Gastrocnemius medialis (tissue), 4 donors: ENCODE measurements at regions not wholly inside any gene's neighbourhood (a gene's known extent, or its start where the extent isn't known, plus 50 kb on each side); places are given as distances from the start of the nearest gene placed in this dataset.

Source experiments
- ATAC-seq, 2 donors: fragments of 150-250 bp; one replicate each; pipeline ENCODE4 v1.9.1; 2016
- DNase-seq, 2 donors: peaks; one replicate each; pipeline ENCODE4 v3.0.0-alpha.2; 2019
- H3K27ac ChIP-seq, 4 donors: fragments of 200-600 bp; sonication (generic); 1 replicate in 1 of 4; 2 replicates in 3 of 4; pipeline ENCODE4 v1.5.1; 2016 to 2018; ENCODE audit warnings: mild to moderate bottlenecking in 2 of 4, moderate library complexity in 1 of 4
- H3K27me3 ChIP-seq, 3 donors: fragments of 200-600 bp; sonication (generic) in 2 of 3; 1 replicate in 1 of 3; 2 replicates in 2 of 3; pipeline versions ENCODE4 v1.5.1 to v1.6.0; 2016 to 2019; ENCODE audit warnings: mild to moderate bottlenecking in 1 of 3, moderate library complexity in 1 of 3
- H3K36me3 ChIP-seq, 2 donors: fragments of 200-600 bp; sonication (generic) in 1 of 2; one replicate each; pipeline ENCODE4 v1.5.1; 2017 to 2018
- H3K4me1 ChIP-seq, 2 donors: fragments of 200-600 bp; sonication (generic) in 1 of 2; one replicate each; pipeline ENCODE4 v1.5.1; 2016 to 2017; ENCODE audit warnings: mild to moderate bottlenecking in 2 of 2
- H3K4me3 ChIP-seq, 4 donors: fragments of 200-600 bp; sonication (generic) in 3 of 4; 1 replicate in 1 of 4; 2 replicates in 3 of 4; pipeline ENCODE4 v1.5.1; 2016 to 2019; ENCODE audit warnings: mild to moderate bottlenecking in 2 of 4
- H3K9me3 ChIP-seq, 3 donors: fragments of 200-600 bp; sonication (generic) in 2 of 3; 1 replicate in 1 of 3; 2 replicates in 2 of 3; pipeline ENCODE4 v1.5.1; 2016 to 2019
- CTCF ChIP-seq, 5 experiments: fragments of 450-650 bp in 3 of 5; fragments of 200-600 bp in 2 of 5; sonication (generic) in 2 of 5; IDR thresholded peaks in 4 of 5; conservative IDR thresholded peaks in 1 of 5; 1 replicate in 4 of 5; 2 replicates in 1 of 5; pipeline ENCODE4 v1.5.1; 2016 to 2019; ENCODE audit warnings: antibody characterized with exemption in 5 of 5, mild to moderate bottlenecking in 3 of 5, moderate library complexity in 3 of 5
- POLR2A ChIP-seq, 2 donors: fragments of 450-650 bp; IDR thresholded peaks; one replicate each; pipeline ENCODE4 v1.6.1; 2017; ENCODE audit warnings: antibody characterized with exemption in 2 of 2, mild to moderate bottlenecking in 2 of 2, moderate library complexity in 2 of 2
- in situ Hi-C, 4 donors: fragments of 200-750 bp; cut with MboI; loops; one replicate each; pipeline versions ENCODE4 v1.15.0 to v1.8.0; 2017; ENCODE audit warnings: low sequenced_read_pairs in 4 of 4
- intact Hi-C: fragments of 100-400 bp; cut with DNase I; formaldehyde crosslinking; loops from one replicate; pipeline ENCODE4 v1.15.1; 2023; ENCODE audit warnings: low total_unique reads

- H3K9me3 ChIP-seq: no peaks in the 10 kb centered on the region
- no peaks in the 10 kb centered on the region for H3K27me3 ChIP-seq
- no peaks in the 10 kb centered on the region for H3K36me3 ChIP-seq
- TF ChIP-seq POLR2A (IDR thresholded peaks at IDR 0.05): no peak
- TF ChIP-seq CTCF (IDR thresholded peaks at IDR 0.05 in 4 of 5, conservative IDR thresholded peaks at IDR 0.05 in 1 of 5): no peak
- no peak for DNase-seq
- H3K4me1 ChIP-seq: no peaks in the 10 kb centered on the region
- no peak overlapping the region for H3K27ac ChIP-seq
- intact Hi-C loops (no loop called here), in situ Hi-C loops (no loop called here)
- H3K4me3 ChIP-seq: no peak overlapping the region
- ATAC-seq: no peak
Observed at GRCh38 chr15:47390208-47390765, 327.0 kb upstream of the SEMA6D start.

GRCh38 chr15:47394286-47394809 is 323.0 kb upstream of the SEMA6D start:
- in situ Hi-C loops: no loop called here

GRCh38 chr15:47395076-47395475 is 322.2 kb upstream of the SEMA6D start:
- no peaks in the 10 kb centered on the region for H3K27me3 ChIP-seq
- in situ Hi-C loops (no loop called here), intact Hi-C loops (no loop called here)
- DNase-seq: no peak
- H3K9me3 ChIP-seq: no peaks in the 10 kb centered on the region
- no peaks in the 10 kb centered on the region for H3K4me1 ChIP-seq
- TF ChIP-seq POLR2A (IDR thresholded peaks at IDR 0.05): no peak
- no peak for TF ChIP-seq CTCF (IDR thresholded peaks at IDR 0.05 in 4 of 5, conservative IDR thresholded peaks at IDR 0.05 in 1 of 5)
- no peaks in the 10 kb centered on the region for H3K36me3 ChIP-seq
- no peak for ATAC-seq
- H3K27ac ChIP-seq: no peak overlapping the region
- H3K4me3 ChIP-seq: no peak overlapping the region

More at GRCh38 chr15:47394286-47394809, 323.0 kb upstream of the SEMA6D start:
- DNase-seq (no peak), ATAC-seq (no peak)
- Histone ChIP-seq H3K27me3 (no peaks in the 10 kb centered on the region), H3K36me3 (no peaks in the 10 kb centered on the region), H3K4me1 (no peaks in the 10 kb centered on the region), H3K4me3 (no peak overlapping the region), H3K9me3 (no peaks in the 10 kb centered on the region), H3K27ac (no peak overlapping the region)
- intact Hi-C loops: no loop called here
- no peak for TF ChIP-seq CTCF (IDR thresholded peaks at IDR 0.05 in 4 of 5, conservative IDR thresholded peaks at IDR 0.05 in 1 of 5)
- no peak for TF ChIP-seq POLR2A (IDR thresholded peaks at IDR 0.05)

GRCh38 chr15:47397655-47398054 is 319.6 kb upstream of the SEMA6D start:
- no peaks in the 10 kb centered on the region for H3K4me1 ChIP-seq
- intact Hi-C loops (no loop called here), in situ Hi-C loops (no loop called here)
- no peaks in the 10 kb centered on the region for H3K27me3 ChIP-seq
- TF ChIP-seq CTCF (IDR thresholded peaks at IDR 0.05 in 4 of 5, conservative IDR thresholded peaks at IDR 0.05 in 1 of 5) (no peak), POLR2A (IDR thresholded peaks at IDR 0.05) (no peak)
- H3K9me3 ChIP-seq: no peaks in the 10 kb centered on the region
- no peak overlapping the region for H3K27ac ChIP-seq
- no peak for ATAC-seq
- no peaks in the 10 kb centered on the region for H3K36me3 ChIP-seq
- no peak overlapping the region for H3K4me3 ChIP-seq
- DNase-seq: no peak

- ATAC-seq (no peak), DNase-seq (no peak)
- intact Hi-C loops: no loop called here
- Histone ChIP-seq H3K9me3 (no peaks in the 10 kb centered on the region), H3K4me1 (no peaks in the 10 kb centered on the region), H3K4me3 (no peak overlapping the region), H3K36me3 (no peaks in the 10 kb centered on the region), H3K27me3 (no peaks in the 10 kb centered on the region), H3K27ac (no peak overlapping the region)
- TF ChIP-seq CTCF (IDR thresholded peaks at IDR 0.05 in 4 of 5, conservative IDR thresholded peaks at IDR 0.05 in 1 of 5) (no peak), POLR2A (IDR thresholded peaks at IDR 0.05) (no peak)
- in situ Hi-C loops: no loop called here
Observed at GRCh38 chr15:47398132-47398531, 319.2 kb upstream of the SEMA6D start.
